ENCODE measurements at regions not wholly inside any gene's neighbourhood (a gene's known extent, or its start where the extent isn't known, plus 50 kb on each side); places are given as distances from the start of the nearest gene placed in this dataset.
"Not testable (repeated sequence)": the region's sequence is repeated elsewhere in the genome, so short reads cannot be mapped to it uniquely, and the experiment has no call there.

- no peak for DNase-seq (ENCODE audit: low spot score)
Observed at GRCh38 chr6:93183531-93183972, 235.8 kb downstream of the EPHA7 start.

DNA sequence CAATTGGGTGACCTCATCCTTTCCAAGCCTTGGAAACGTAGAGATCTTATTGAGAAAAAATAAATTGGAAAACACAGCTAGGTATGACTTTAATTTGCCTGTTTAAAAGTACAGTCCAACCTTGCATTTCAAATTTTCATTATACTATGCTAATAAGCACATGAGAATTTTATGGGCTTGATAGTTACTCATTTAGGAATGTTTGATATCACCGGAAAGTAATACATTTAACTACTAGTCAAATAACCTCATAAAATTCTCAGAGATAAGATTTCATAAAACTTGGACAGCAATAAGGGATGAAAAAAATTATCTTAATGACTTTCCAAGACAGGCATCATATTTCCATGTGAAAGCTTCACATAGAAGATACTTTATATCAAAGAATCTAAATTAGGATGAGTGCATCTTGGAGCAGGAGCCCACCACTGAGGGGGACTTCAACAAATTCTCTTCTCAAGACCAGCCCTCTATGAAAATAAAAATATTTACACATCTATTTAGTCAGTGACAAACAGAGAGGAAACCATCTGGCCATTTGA, 236.3 kb downstream of the EPHA7 start:
- no peak for DNase-seq (ENCODE audit: low spot score)

- DNase-seq (ENCODE audit: low spot score), result no peak
Observed at GRCh38 chr6:93177918-93178317, 241.4 kb downstream of the EPHA7 start.

GRCh38 chr6:93177438-93177837, 241.9 kb downstream of the EPHA7 start:
- DNase-seq (ENCODE audit: low spot score), result no peak

GRCh38 chr6:93176070-93176469, 243.3 kb downstream of the EPHA7 start:
- DNase-seq (ENCODE audit: low spot score), result no peak

GRCh38 chr6:93173573-93173972, 245.8 kb downstream of the EPHA7 start:
- not testable (repeated sequence) for DNase-seq (ENCODE audit: low spot score)

- DNase-seq (ENCODE audit: low spot score), result no peak
Observed at GRCh38 chr6:93165850-93166430, 253.4 kb downstream of the EPHA7 start.

DNA sequence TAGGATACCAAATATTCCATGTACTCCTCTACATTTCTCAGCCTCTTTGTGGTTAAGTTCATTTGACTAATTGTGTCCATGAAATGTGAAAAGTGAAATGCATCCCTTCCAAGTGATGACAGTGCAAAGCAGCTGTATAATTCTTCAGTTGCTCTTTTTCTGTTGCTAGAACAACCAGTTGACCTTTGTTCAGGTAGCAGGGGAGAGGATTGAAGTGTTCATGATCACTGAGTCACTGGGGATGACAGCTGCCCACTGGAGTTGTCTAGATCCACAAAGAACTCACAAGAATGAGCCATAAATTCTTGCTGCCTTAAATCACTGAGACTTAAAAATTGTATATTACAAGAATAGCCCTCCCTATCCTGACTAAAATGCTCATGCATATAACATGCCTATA, 254.6 kb downstream of the EPHA7 start:
- DNase-seq (ENCODE audit: low spot score), result peak; percentile 45

GRCh38 chr6:93163146-93163545, 256.2 kb downstream of the EPHA7 start:
- DNase-seq (ENCODE audit: low spot score), result no peak

DNA sequence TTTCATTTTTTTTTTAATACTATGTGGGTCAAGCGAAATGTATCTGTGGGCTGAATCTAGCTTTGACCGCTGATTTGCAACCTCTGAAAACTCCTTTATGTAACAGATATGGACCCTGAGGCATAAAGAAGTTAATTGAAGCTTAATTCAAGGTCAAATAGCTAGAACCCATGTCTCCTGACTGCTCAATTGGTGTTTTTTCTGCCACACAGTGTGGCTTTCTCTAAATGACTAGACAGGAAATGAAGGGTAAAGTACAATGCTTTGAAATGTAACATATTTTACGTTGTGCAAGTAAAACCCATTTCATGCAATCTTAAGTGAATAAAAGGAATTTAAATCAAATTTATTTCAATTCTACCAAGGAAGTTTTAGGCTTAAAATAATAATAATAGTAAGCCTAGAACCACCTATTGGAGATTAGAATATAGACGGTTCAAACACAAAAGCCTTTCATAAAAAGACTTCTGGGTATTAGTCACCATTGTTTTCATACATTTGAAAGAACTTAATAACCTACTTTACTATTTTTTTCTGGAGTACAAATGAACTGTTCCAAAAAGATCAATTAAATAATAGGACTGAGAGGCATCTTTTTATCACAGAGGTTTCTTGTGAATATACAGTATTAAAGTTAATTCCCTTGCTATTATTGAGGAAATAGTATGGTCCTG, 279.8 kb downstream of the EPHA7 start:
- DNase-seq (ENCODE audit: low spot score), result no peak

GRCh38 chr6:93136111-93136510, 283.2 kb downstream of the EPHA7 start:
- DNase-seq (ENCODE audit: low spot score), result no peak

- DNase-seq (ENCODE audit: low spot score), result no peak
Observed at GRCh38 chr6:93124006-93124632, 295.2 kb downstream of the EPHA7 start.

GRCh38 chr6:93123585-93123984, 295.8 kb downstream of the EPHA7 start:
- DNase-seq (ENCODE audit: low spot score), result no peak

- no peak for DNase-seq (ENCODE audit: low spot score)
Observed at GRCh38 chr6:93120154-93120742, 299.1 kb downstream of the EPHA7 start.

DNA sequence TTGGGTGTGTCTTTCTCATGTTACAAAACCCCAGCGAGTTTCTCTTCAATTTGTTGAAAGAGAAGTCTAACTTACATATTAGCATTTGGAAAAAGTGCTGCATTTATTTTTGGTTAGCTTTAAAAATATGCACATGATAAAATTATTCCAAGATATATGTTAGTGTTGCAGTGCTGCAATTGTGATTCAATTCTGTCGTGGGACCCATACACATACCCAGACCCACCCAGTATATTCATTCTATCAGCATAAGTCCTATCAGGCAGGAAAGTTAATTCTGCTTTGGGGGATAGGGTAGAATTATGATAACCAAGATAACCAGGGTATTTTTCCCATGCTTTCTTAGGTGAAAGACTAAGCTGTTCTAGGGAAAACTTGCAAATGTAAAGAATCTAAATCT, 313.5 kb downstream of the EPHA7 start:
- DNase-seq (ENCODE audit: low spot score), result no peak

GRCh38 chr6:93105017-93105416, 314.3 kb downstream of the EPHA7 start:
- no peak for DNase-seq (ENCODE audit: low spot score)

DNA sequence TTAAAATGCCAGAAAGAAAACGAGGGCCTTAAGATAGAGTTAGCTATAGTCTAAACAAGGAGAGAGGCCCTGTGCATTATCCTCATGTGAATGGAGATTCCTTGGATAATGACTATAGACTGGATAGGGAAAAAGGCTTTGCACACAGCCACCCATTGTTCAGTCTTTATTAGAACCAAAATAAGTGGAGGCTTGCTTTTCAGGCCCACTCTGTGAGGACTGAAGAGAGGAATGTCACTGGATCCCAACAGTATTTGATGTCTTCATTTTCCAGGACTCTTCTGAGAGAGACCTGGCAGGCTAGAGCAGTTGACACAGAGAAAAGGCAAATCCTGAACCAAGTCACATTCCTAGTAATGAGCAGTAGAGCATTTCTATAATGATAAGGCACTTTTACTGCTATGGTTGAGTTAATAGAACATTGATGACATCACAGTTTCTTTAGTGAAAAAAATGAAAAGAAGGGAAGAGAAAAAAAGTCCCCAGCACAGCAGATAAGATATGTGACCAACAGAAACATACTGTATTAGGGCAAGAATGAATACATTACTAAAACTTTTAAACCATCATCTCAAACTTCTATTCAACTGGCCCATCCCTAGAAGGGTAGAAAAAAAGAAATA, 315.1 kb downstream of the EPHA7 start:
- DNase-seq (ENCODE audit: low spot score), result no peak

DNA sequence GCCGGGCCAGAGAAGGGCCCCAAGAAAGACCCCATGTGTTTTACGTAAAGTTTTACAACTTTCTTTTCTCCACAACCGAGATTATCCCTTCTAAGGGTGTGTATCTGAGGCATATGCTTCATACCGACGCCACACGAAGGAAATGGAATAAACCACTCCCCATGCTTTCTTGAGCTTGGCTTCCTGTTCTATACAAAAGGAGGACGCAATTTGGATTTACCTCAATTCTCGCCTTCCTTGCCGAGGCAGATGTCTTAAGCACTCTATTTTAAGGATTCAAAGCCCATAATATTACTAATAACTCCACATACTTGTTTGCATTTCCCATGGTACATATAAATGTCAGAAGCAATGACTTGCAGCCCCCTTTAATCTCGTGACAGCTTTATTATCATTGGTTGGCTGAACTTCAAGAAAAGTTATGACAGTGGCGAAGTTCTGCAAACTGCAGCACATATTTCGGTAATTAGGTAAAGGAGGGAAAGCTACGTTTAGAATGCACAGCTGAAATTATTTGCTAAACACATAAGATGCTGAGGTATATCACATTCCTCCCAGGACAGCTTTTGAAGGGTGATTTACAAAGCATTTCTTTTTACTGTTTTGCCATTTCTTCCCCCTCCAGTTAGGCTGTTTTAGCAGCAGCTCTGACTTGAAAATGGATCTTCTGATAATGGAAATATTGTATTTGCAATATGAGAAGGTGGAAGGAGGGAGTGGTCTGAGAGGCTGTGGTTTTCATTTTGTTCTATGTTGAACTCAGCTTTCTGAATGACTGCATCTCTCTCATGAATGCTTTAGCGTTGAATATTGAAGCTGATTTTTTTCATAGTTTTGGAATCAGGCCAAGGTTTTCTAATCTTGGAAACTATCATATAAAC, 330.5 kb downstream of the EPHA7 start:
- DNase-seq (ENCODE audit: low spot score), result no peak

DNA sequence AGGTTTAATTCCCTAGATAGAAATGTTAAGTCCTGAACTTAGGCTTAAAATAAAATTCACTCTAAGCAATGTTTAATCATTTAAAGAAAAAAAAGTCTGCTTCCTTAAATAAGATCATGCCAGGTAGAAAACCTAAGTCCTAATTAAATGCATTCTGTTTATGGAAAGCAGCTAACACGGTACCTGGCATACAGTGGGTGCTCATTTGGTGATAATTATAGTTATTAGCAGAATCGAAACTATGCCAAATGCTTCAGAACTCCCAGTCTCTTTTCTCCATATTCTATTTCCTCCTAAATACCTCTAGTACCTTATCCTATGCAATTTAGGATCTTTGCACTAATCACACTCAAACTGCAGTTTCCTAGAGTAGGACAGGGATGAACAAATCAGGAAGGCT, 331.8 kb downstream of the EPHA7 start:
- DNase-seq (ENCODE audit: low spot score), result no peak

DNA sequence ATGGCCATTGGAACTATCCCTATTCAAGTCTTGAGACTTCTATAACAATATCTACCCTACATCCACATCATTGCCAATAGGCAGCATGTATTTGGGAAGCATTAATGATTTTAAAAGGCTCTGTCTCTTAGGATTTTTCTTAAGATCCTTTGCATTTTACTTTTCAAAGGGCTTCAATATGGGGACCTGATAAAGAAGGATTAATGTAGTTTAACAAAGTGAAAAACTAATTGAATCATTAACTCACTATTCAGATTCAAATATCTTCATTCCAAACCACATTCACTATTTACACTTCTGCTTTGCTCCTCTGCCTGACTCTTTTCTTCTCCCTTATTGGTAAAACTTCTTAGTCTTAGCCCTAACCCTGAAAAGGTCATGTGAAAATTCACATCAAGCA, 333.0 kb downstream of the EPHA7 start:
- DNase-seq (ENCODE audit: low spot score), result no peak
